PC-9 (cell line): ENCODE measurements at regions not wholly inside any gene's neighbourhood (a gene's known extent, or its start where the extent isn't known, plus 50 kb on each side); places are given as distances from the start of the nearest gene placed in this dataset.

ENCODE experiments used
- BruUV-seq: library from RNA; stranded (reverse); fragments of 400-500 nt; replicated peaks from 2 replicates; lab custom pipeline; 2021; lab: Mats Ljungman, UMichigan
- CTCF ChIA-PET: fragments of 300-600 bp; sonication (Branson Sonifier 250); formaldehyde crosslinking; loops from one replicate; lab custom pipeline; 2022; ENCODE audit warnings: antibody characterized with exemption; lab: Charles Lee
- POLR2A ChIA-PET: fragments of 300-600 bp; sonication (Branson Sonifier 250); formaldehyde crosslinking; loops from one replicate; lab custom pipeline; 2022; ENCODE audit warnings: antibody characterized with exemption; ENCODE audit not compliant: unreplicated experiment; lab: Charles Lee
- DNase-seq, 2 experiments: peaks; one replicate each; pipeline versions ENCODE4 v3.0.0 to v3.0.0-alpha.2; 2015 to 2022; ENCODE audit warnings: mixed read lengths in 1 of 2
- H2AFZ ChIP-seq: fragments of 200-600 bp; sonication (generic); 2 replicates; pipeline ENCODE4 v1.8.1; 2017; ENCODE audit warnings: antibody characterized with exemption
- H3F3A ChIP-seq: fragments of 200-600 bp; sonication (generic); 2 replicates; pipeline ENCODE4 v1.8.1; 2017; ENCODE audit warnings: antibody characterized with exemption, mild to moderate bottlenecking, low read depth; ENCODE audit not compliant: insufficient read depth
- H3K27ac ChIP-seq: fragments of 200-600 bp; sonication (generic); 2 replicates; pipeline ENCODE4 v1.6.1; 2016; ENCODE audit warnings: mixed run types
- H3K27me3 ChIP-seq: fragments of 200-600 bp; sonication (generic); 2 replicates; pipeline ENCODE4 v1.6.1; 2016; ENCODE audit warnings: low read depth, mixed run types; ENCODE audit not compliant: insufficient read depth
- H3K36me3 ChIP-seq: fragments of 200-600 bp; sonication (generic); 2 replicates; pipeline ENCODE4 v1.6.1; 2016; ENCODE audit warnings: low read depth, mixed run types
- H3K4me1 ChIP-seq: fragments of 200-600 bp; sonication (generic); replicated peaks from 2 replicates; pipeline ENCODE4 v1.6.1; 2016; ENCODE audit warnings: mixed run types; ENCODE audit not compliant: insufficient read depth
- H3K4me2 ChIP-seq: fragments of 200-600 bp; sonication (generic); 2 replicates; pipeline ENCODE4 v1.6.1; 2017; ENCODE audit warnings: mixed run types
- H3K4me3 ChIP-seq: fragments of 200-600 bp; sonication (generic); 2 replicates; pipeline ENCODE4 v1.6.1; 2016; ENCODE audit warnings: mixed run types
- H3K79me2 ChIP-seq: fragments of 200-600 bp; sonication (generic); 2 replicates; pipeline ENCODE4 v1.6.1; 2017; ENCODE audit warnings: low read depth, mixed run types
- H3K9me2 ChIP-seq: fragments of 200-600 bp; sonication (generic); 2 replicates; pipeline ENCODE4 v1.8.1; 2017; ENCODE audit warnings: mild to moderate bottlenecking; ENCODE audit not compliant: insufficient read depth
- H3K9me3 ChIP-seq: fragments of 200-600 bp; sonication (generic); 2 replicates; pipeline ENCODE4 v1.8.1; 2016; ENCODE audit warnings: low read depth; ENCODE audit not compliant: insufficient read depth
- H4K20me1 ChIP-seq: fragments of 200-600 bp; sonication (generic); 2 replicates; pipeline ENCODE4 v1.8.1; 2017; ENCODE audit not compliant: insufficient read depth
- CTCF ChIP-seq: fragments of 200-600 bp; sonication (generic); conservative IDR thresholded peaks from 2 replicates; pipeline ENCODE4 v1.6.1; 2017; ENCODE audit warnings: mixed run types, antibody characterized with exemption, mild to moderate bottlenecking, moderate library complexity
- EZH2 ChIP-seq: fragments of 200-600 bp; sonication (generic); IDR thresholded peaks from 2 replicates; pipeline ENCODE4 v1.8.0; 2017; ENCODE audit warnings: antibody characterized with exemption, low read depth
- intact Hi-C: fragments of 100-400 bp; cut with micrococcal nuclease; formaldehyde crosslinking; loops from one replicate; pipeline ENCODE4 v1.10.0; 2022; ENCODE audit not compliant: unreplicated experiment

GRCh38 chr2:106037932-106038331, 156.2 kb downstream of the UXS1 start:
- no peak overlapping the region for H3K4me2 ChIP-seq
- no peaks in the 10 kb centered on the region for H3K36me3 ChIP-seq
- H3K27ac ChIP-seq = no peak overlapping the region
- H3K9me2 ChIP-seq = no peaks in the 10 kb centered on the region
- no peaks in the 10 kb centered on the region for H3K9me3 ChIP-seq
- TF ChIP-seq CTCF (no peak), EZH2 (no peak)
- H3K4me1 ChIP-seq = no peaks in the 10 kb centered on the region
- intact Hi-C loops = no loop called here
- no peak for DNase-seq
- H3K4me3 ChIP-seq = no peak overlapping the region
- H3K27me3 ChIP-seq = peaks cover 28% of the 10 kb centered on the region
- BruUV-seq = no TSS peak
- H2AFZ ChIP-seq = no peak overlapping the region
- ChIA-PET POLR2A (no interaction called here), CTCF (no interaction called here)
- no peaks in the 10 kb centered on the region for H3K79me2 ChIP-seq
- no peaks in the 10 kb centered on the region for H3F3A ChIP-seq
- H4K20me1 ChIP-seq = no peaks in the 10 kb centered on the region

GRCh38 chr2:106037262-106037661, 156.8 kb downstream of the UXS1 start:
- H3F3A ChIP-seq = no peaks in the 10 kb centered on the region
- H3K9me2 ChIP-seq = no peaks in the 10 kb centered on the region
- POLR2A ChIA-PET = no interaction called here
- no peak overlapping the region for H3K4me3 ChIP-seq
- no peak overlapping the region for H3K27ac ChIP-seq
- H3K9me3 ChIP-seq = no peaks in the 10 kb centered on the region
- no peaks in the 10 kb centered on the region for H3K79me2 ChIP-seq
- DNase-seq = no peak
- H4K20me1 ChIP-seq = no peaks in the 10 kb centered on the region
- no peak overlapping the region for H2AFZ ChIP-seq
- no peaks in the 10 kb centered on the region for H3K4me1 ChIP-seq
- peaks cover 25% of the 10 kb centered on the region for H3K27me3 ChIP-seq
- no peak overlapping the region for H3K4me2 ChIP-seq
- intact Hi-C loops = no loop called here
- no peaks in the 10 kb centered on the region for H3K36me3 ChIP-seq
- no peak for TF ChIP-seq EZH2
- BruUV-seq = no TSS peak
- CTCF ChIA-PET = no interaction called here

GRCh38 chr2:106034325-106034724, 159.8 kb downstream of the UXS1 start:
- no peaks in the 10 kb centered on the region for H3F3A ChIP-seq
- H3K4me1 ChIP-seq = no peaks in the 10 kb centered on the region; the same call in 1 of the 2 replicates
- H3K4me3 ChIP-seq = no peak overlapping the region
- H3K79me2 ChIP-seq = no peaks in the 10 kb centered on the region
- H3K4me2 ChIP-seq = no peak overlapping the region
- no peaks in the 10 kb centered on the region for H4K20me1 ChIP-seq
- intact Hi-C loops = no loop called here
- no TSS peak for BruUV-seq
- no peaks in the 10 kb centered on the region for H3K9me3 ChIP-seq
- DNase-seq = no peak
- H3K27me3 ChIP-seq = peaks cover 9% of the 10 kb centered on the region; the same call in 1 of the 2 replicates
- H3K27ac ChIP-seq = no peak overlapping the region
- CTCF ChIA-PET = no interaction called here
- H3K36me3 ChIP-seq = no peaks in the 10 kb centered on the region
- TF ChIP-seq CTCF (no peak), EZH2 (no peak)
- POLR2A ChIA-PET = no interaction called here
- no peak overlapping the region for H2AFZ ChIP-seq
- H3K9me2 ChIP-seq = no peaks in the 10 kb centered on the region

GRCh38 chr2:106032676-106033075, 161.4 kb downstream of the UXS1 start:
- Histone ChIP-seq H2AFZ (no peak overlapping the region), H3K27ac (no peak overlapping the region), H4K20me1 (no peaks in the 10 kb centered on the region), H3K4me3 (no peak overlapping the region), H3K36me3 (no peaks in the 10 kb centered on the region), H3K27me3 (no peaks in the 10 kb centered on the region), H3K9me2 (no peaks in the 10 kb centered on the region), H3K9me3 (no peaks in the 10 kb centered on the region), H3K79me2 (no peaks in the 10 kb centered on the region), H3K4me1 (no peaks in the 10 kb centered on the region; the same call in 1 of the 2 replicates), H3K4me2 (no peak overlapping the region), H3F3A (no peaks in the 10 kb centered on the region)
- TF ChIP-seq EZH2 (no peak), CTCF (no peak)
- intact Hi-C loops = no loop called here
- ChIA-PET CTCF (no interaction called here), POLR2A (no interaction called here)
- no TSS peak for BruUV-seq
- DNase-seq = no peak
